CD4-positive, alpha-beta memory T cell (primary cell): ENCODE measurements at regions not wholly inside any gene's neighbourhood (a gene's known extent, or its start where the extent isn't known, plus 50 kb on each side); places are given as distances from the start of the nearest gene placed in this dataset.

Experiments
- CTCF ChIA-PET: fragments of 350-600 bp; sonication (Branson Sonifier 250); formaldehyde crosslinking; loops from one replicate; lab custom pipeline; 2021; ENCODE audit warnings: inconsistent platforms; ENCODE audit not compliant: partially characterized antibody; lab: Charles Lee
- POLR2A ChIA-PET: fragments of 350-600 bp; sonication (Branson Sonifier 250); formaldehyde crosslinking; loops from one replicate; lab custom pipeline; 2021; ENCODE audit not compliant: partially characterized antibody; lab: Charles Lee
- DNase-seq, 5 donors: peaks; one replicate each; pipeline versions ENCODE4 v3.0.0 to v3.0.0-alpha.2; 2020 to 2022; ENCODE audit warnings: mixed read lengths in 1 of 5
- H3K27ac ChIP-seq: one replicate; pipeline ENCODE4 v1.7.0; 2013; ENCODE audit warnings: low read depth, low read length
- H3K27me3 ChIP-seq: 2 replicates; pipeline ENCODE4 v1.7.0; 2013; ENCODE audit warnings: mild to moderate bottlenecking, low read length, moderate library complexity; ENCODE audit not compliant: insufficient read depth
- H3K36me3 ChIP-seq: 2 replicates; pipeline ENCODE4 v1.7.0; 2013; ENCODE audit warnings: mild to moderate bottlenecking, low read length, moderate library complexity; ENCODE audit not compliant: insufficient read depth
- H3K4me1 ChIP-seq: 2 replicates; pipeline ENCODE4 v1.7.0; 2013; ENCODE audit warnings: mild to moderate bottlenecking, low read length, moderate library complexity; ENCODE audit not compliant: insufficient read depth
- H3K4me3 ChIP-seq, 2 donors: one replicate each; pipeline ENCODE4 v1.7.0; 2013; ENCODE audit warnings: low read length in 2 of 2, mild to moderate bottlenecking in 1 of 2
- H3K9me3 ChIP-seq, 2 donors: one replicate each; pipeline ENCODE4 v1.7.0; 2013; ENCODE audit warnings: low read length in 2 of 2, control low read depth in 1 of 2; ENCODE audit not compliant: control insufficient read depth in 1 of 2
- H3K27ac Mint-ChIP-seq, 7 donors: one replicate each; pipeline ENCODE4 v1.8.0; 2020 to 2021; ENCODE audit warnings: mixed read lengths in 7 of 7, mild to moderate bottlenecking in 6 of 7, inconsistent platforms in 3 of 7, moderate library complexity in 3 of 7
- H3K27me3 Mint-ChIP-seq, 2 donors: one replicate each; pipeline ENCODE4 v1.8.0; 2020 to 2021; ENCODE audit warnings: mixed read lengths in 2 of 2
- H3K36me3 Mint-ChIP-seq, 2 donors: one replicate each; pipeline ENCODE4 v1.8.0; 2020 to 2021; ENCODE audit warnings: mixed read lengths in 2 of 2, inconsistent platforms in 1 of 2, mild to moderate bottlenecking in 1 of 2
- H3K4me1 Mint-ChIP-seq, 4 donors: one replicate each; pipeline ENCODE4 v1.8.0; 2020 to 2021; ENCODE audit warnings: mixed read lengths in 4 of 4, mild to moderate bottlenecking in 1 of 4
- H3K4me3 Mint-ChIP-seq, 8 donors: one replicate each; pipeline ENCODE4 v1.8.0; 2020 to 2021; ENCODE audit warnings: mixed read lengths in 8 of 8, mild to moderate bottlenecking in 7 of 8, moderate library complexity in 6 of 8, inconsistent platforms in 3 of 8
- H3K9me3 Mint-ChIP-seq, 8 donors: one replicate each; pipeline ENCODE4 v1.8.0; 2020 to 2021; ENCODE audit warnings: mixed read lengths in 8 of 8, mild to moderate bottlenecking in 5 of 8, inconsistent platforms in 3 of 8, moderate library complexity in 1 of 8
- intact Hi-C: fragments of 100-400 bp; cut with micrococcal nuclease; formaldehyde crosslinking; loops from one replicate; pipeline ENCODE4 v1.15.1; 2023

- no peak overlapping the region for H3K27ac Mint-ChIP-seq
- no peak overlapping the region for H3K4me3 Mint-ChIP-seq
- Histone ChIP-seq H3K27me3 (no peaks in the 10 kb centered on the region), H3K36me3 (no peaks in the 10 kb centered on the region), H3K9me3 (no peaks in the 10 kb centered on the region), H3K27ac (no peak overlapping the region), H3K4me3 (no peak overlapping the region), H3K4me1 (no peaks in the 10 kb centered on the region)
- peaks cover 0 to 23% (median 10%) of the 10 kb centered on the region in 8 donors for H3K9me3 Mint-ChIP-seq
- POLR2A ChIA-PET, result no interaction called here
- no peak for DNase-seq
- CTCF ChIA-PET, result no interaction called here
- intact Hi-C loops, result no loop called here
- no peaks in the 10 kb centered on the region for H3K36me3 Mint-ChIP-seq
- no peaks in the 10 kb centered on the region for H3K27me3 Mint-ChIP-seq
- no peaks in the 10 kb centered on the region for H3K4me1 Mint-ChIP-seq
Observed at GRCh38 chr4:46441136-46441859, 51.4 kb upstream of the GABRA2 start.
